Activated naive CD4-positive, alpha-beta T cell treated with Interleukin-2 at 50 U/mL for 16 hours (primary cell): ENCODE measurements at regions not wholly inside any gene's neighbourhood (a gene's known extent, or its start where the extent isn't known, plus 50 kb on each side); places are given as distances from the start of the nearest gene placed in this dataset.
"Not testable (repeated sequence)": the region's sequence is repeated elsewhere in the genome, so short reads cannot be mapped to it uniquely, and the experiment has no call there.

Source experiments
- DNase-seq: peaks from one replicate; pipeline ENCODE4 v3.0.0-alpha.2; 2020

DNA sequence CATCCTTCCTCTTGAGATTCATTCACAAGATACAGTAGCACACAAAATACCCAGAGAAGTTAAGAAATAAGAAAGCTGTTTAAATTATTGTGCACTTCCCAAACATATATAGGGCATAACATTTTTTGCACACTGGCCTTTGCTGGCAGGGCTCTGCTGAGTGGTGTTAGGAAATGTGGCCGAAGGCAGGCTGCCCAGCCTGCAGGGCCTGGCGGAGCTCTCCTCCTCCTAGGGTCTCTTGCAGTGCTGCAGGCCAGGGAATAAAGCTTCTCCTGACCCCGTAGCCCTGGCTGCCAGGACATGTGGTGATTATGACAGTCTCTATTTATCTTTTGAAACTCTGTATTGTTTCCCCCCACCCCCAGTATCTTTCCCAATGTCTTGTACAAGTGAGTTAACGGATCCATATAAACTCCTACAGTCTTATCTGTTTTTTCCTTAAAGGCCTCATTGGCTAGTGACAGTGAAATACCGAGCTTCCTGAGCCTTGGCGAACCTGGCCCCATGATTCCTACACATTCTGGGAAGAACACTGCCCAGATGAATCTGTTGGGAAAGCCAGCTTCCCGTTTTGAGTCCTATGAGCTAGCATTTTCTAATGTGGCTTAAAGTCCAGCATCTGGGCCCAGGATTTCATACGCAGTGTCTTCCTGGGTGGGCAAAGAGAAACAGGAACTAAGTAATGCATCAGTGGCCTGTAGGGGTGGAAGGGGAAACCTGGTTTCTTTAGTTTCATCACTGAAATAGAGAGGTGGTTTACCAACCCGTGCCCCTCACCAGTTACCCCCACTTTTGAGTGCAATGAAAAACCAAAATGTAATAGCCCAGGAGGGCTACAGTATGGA lies 310.3 kb downstream of the BCL2L11 start:
- not testable (repeated sequence) for DNase-seq

GRCh38 chr2:111432423-111432822 lies 311.7 kb downstream of the BCL2L11 start:
- not testable (repeated sequence) for DNase-seq

- DNase-seq, result not testable (repeated sequence)
These were observed 312.3 kb downstream of the BCL2L11 start for GRCh38 chr2:111432916-111433499.

DNA sequence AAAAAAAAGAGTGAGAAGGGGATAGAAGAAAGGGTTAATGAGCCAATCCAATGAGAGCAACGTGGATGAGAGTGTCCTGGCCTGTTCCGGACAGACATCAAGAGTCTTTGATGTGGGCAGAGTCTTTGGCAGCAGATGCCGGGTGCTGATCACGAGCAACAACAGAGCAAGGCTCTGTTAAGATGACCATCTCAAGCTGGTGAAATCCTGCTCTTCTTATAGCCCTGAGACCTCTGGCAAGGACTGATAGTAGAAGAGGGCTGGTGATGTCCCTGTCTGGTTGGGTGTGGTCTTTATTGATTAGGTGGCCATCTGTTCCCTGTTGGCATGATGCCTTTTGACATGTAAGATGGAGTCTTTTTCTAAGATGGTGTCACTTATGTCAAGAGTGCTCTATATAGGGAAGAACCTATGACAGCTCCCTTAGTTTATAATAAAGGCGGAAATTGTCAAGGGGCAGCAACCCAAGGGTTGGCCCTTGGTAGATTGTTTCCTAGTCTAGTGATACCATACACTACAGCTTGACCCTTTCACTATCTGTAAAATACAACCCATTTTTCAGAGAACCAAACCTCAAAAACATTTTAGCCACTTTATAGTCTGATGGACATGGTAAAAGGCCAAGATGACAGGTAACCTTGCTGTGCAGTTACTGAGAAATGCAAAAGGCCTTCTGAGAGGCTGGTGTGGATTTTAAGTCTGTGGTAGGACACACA lies 313.3 kb downstream of the BCL2L11 start:
- DNase-seq, result not testable (repeated sequence)

- DNase-seq, result not testable (repeated sequence)
These were observed 313.9 kb downstream of the BCL2L11 start for GRCh38 chr2:111434608-111434939.

DNA sequence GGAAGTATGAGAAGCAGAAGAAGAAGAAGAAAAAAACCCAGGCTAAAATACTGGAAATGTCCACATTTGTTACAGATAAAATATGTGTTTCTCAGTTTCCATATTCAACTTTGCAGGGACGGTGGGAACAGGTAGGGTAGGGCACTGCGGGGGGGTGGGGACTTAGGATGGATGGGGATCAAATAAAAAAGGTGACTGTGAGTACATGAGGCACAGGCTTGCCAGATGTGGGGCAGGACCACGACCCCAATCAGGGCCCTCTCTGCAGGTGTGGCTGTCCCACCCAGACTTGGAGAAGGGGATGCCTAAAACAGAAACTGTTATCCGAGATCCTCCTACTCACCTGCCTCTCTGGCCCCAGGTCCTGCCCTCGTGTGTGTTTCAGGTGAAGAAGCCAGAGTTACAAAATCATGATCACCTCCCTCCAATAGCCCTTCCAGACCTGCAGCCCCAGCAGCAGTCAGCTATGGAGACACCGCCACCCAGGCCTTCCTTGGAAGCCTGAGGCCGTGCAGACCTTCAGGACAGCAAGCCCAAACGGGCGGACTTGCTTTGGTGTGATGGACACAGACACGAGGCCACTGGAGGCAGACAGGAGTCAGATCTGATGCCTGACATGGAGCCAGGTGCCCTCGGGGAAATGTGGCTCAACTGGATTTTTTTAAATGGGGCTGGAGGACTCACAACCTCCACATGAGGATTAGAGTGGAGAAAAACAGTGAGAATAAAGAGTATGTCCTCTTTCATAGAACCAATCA lies 315.0 kb downstream of the BCL2L11 start:
- not testable (repeated sequence) for DNase-seq

- DNase-seq, result not testable (repeated sequence)
These were observed 315.7 kb downstream of the BCL2L11 start for GRCh38 chr2:111436411-111436810.

DNA sequence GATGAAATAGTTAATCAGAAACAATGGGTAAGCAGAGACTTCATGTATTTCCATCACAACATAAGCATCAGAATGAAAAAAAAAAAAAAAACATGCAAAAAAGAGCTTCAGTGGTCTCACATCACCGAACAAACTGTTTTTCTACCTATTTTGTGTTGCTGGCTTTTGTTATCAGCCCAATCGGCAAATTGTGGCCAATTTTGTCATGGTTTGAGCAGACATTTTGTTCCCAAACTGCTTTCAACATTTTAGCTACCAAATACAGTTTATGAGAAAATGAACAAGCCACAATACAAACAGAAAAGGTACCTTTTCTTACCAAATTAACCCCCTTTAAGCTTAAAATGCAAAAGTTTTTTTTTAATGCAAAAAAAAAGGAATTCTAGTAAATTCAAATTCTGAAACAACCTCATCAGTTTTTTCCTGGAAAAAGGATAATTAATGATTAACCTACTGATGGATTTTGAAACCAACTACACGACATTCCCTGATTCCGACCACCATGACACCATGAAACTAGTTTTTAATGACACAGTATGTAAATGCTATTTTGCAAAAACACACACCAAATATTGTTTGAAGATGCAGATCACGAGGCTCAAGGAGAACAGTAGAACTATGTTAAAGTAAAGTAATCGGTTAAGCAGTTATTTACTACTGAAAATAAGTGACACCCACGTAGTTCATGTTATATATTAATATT lies 316.7 kb downstream of the BCL2L11 start:
- DNase-seq, result not testable (repeated sequence)

DNA sequence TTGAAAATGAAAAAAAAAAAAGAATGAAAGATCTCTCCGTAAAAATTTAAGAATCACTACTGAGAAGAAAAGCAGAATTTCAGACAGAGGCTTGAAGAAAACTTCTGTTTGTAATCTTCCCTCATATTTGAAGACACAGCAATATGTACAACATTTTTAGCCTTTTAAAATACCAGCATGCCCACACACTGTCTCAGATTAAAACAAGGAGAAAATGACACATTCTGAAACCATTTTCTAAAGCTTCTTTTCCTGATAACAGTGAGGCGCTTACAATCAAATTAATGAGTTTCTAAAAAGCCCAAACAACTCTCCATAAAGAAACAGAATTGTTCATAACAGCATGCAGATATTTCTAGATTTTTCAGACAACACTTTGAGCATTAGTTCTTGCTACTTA lies 317.4 kb downstream of the BCL2L11 start:
- not testable (repeated sequence) for DNase-seq

- DNase-seq, result not testable (repeated sequence)
These were observed 318.5 kb downstream of the BCL2L11 start for GRCh38 chr2:111439237-111439636.

- DNase-seq, result not testable (repeated sequence)
These were observed 320.9 kb downstream of the BCL2L11 start for GRCh38 chr2:111441614-111442013.

DNA sequence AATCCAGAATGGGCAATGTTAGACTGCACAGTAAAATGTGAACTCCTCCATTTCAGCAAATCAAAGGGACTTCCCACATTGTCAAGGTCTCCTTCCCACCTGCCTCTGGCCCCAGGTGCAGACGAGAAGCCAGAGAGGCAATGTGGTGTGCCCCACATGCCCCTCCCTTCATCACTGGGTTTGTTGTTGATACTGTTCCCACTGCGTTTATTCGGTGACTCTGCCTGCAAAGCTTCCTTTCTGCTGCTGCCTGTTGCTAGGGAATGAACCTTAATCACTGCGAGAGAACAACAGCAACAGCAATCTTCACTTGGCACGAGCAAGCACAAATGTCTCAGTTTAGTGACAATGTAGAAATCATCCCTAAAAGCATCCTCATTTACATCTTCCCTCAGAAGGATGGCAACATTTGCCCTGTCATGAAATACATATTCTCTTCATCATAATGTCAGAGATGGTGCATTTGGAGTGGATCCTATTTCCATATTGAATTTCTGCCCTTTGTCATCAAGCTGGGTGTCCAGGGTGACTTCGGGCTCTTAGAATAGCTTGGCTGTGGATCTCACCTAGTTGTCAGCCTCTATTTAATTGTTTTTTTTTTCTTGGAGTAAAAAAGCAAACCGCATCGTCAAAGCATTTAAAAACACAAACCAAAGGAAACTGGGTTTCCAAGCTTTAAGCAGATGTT lies 322.2 kb downstream of the BCL2L11 start:
- DNase-seq, result not testable (repeated sequence)

- not testable (repeated sequence) for DNase-seq
These were observed 323.8 kb downstream of the BCL2L11 start for GRCh38 chr2:111444516-111444915.

GRCh38 chr2:111445191-111445929 lies 324.6 kb downstream of the BCL2L11 start:
- DNase-seq, result not testable (repeated sequence)

GRCh38 chr2:111445941-111446340 lies 325.2 kb downstream of the BCL2L11 start:
- DNase-seq, result not testable (repeated sequence)

GRCh38 chr2:111447482-111447881 lies 326.8 kb downstream of the BCL2L11 start:
- not testable (repeated sequence) for DNase-seq

GRCh38 chr2:111448796-111449195 lies 328.1 kb downstream of the BCL2L11 start:
- DNase-seq, result not testable (repeated sequence)

DNA sequence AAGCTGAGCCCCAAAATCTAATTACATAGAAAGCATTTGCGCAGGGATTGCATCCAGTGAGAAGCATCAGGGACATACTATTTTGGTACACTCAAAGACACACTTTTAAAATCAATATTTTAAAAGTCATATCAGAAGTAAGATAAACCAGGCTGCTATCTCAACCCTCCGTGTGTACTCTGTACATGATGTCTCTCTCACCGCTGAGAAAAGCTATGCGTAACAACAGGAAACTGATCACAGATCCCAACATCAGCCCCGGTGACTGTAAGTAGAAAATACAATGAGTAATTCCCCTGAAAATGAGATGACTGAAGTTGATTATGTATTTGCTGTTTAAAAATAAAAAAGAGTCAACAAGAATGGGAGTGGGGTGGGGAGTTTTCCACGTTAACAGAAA lies 329.8 kb downstream of the BCL2L11 start:
- not testable (repeated sequence) for DNase-seq

- not testable (repeated sequence) for DNase-seq
These were observed 331.0 kb downstream of the BCL2L11 start for GRCh38 chr2:111451692-111452199.

- DNase-seq, result not testable (repeated sequence)
These were observed 331.5 kb downstream of the BCL2L11 start for GRCh38 chr2:111452208-111452607.
